HG03442 (cell line): ENCODE measurements at regions not wholly inside any gene's neighbourhood (a gene's known extent, or its start where the extent isn't known, plus 50 kb on each side); places are given as distances from the start of the nearest gene placed in this dataset.

Source experiments
- ATAC-seq: cut with Tn5 transposase; IDR thresholded peaks from one replicate; pipeline ENCODE4 v1.9.1; 2021; ENCODE audit warnings: mild to moderate bottlenecking, moderate library complexity; ENCODE audit not compliant: unreplicated experiment

GRCh38 chr6:150651808-150652470, 52.3 kb downstream of the PLEKHG1 start:
- ATAC-seq = no peak

- no peak for ATAC-seq
These were observed 53.3 kb downstream of the PLEKHG1 start for GRCh38 chr6:150652848-150653613.

GRCh38 chr6:150654608-150655007, 54.9 kb downstream of the PLEKHG1 start:
- ATAC-seq = no peak

- no peak for ATAC-seq
These were observed 56.5 kb downstream of the PLEKHG1 start for GRCh38 chr6:150656156-150656555.

- no peak for ATAC-seq
These were observed 58.7 kb downstream of the PLEKHG1 start for GRCh38 chr6:150658421-150658820.

- ATAC-seq = no peak
These were observed 59.5 kb downstream of the PLEKHG1 start for GRCh38 chr6:150659046-150659763.

GRCh38 chr6:150661216-150662007, 61.7 kb downstream of the PLEKHG1 start:
- ATAC-seq = no peak

- no peak for ATAC-seq
These were observed 63.1 kb downstream of the PLEKHG1 start for GRCh38 chr6:150662814-150663213.

GRCh38 chr6:150664091-150664490, 64.4 kb downstream of the PLEKHG1 start:
- ATAC-seq = no peak

- no peak for ATAC-seq
These were observed 66.4 kb downstream of the PLEKHG1 start for GRCh38 chr6:150666071-150666470.

GRCh38 chr6:150667359-150667758, 67.7 kb downstream of the PLEKHG1 start:
- ATAC-seq = no peak

GRCh38 chr6:150667977-150668716, 68.5 kb downstream of the PLEKHG1 start:
- no peak for ATAC-seq

GRCh38 chr6:150668900-150669302, 69.2 kb downstream of the PLEKHG1 start:
- ATAC-seq = no peak

- ATAC-seq = no peak
These were observed 70.6 kb downstream of the PLEKHG1 start for GRCh38 chr6:150670311-150670710.

GRCh38 chr6:150672800-150673199, 73.1 kb downstream of the PLEKHG1 start:
- ATAC-seq = no peak

GRCh38 chr6:150673720-150674346, 74.1 kb downstream of the PLEKHG1 start:
- ATAC-seq = no peak

- no peak for ATAC-seq
These were observed 76.7 kb downstream of the PLEKHG1 start for GRCh38 chr6:150676344-150676743.

- ATAC-seq = no peak
These were observed 77.1 kb downstream of the PLEKHG1 start for GRCh38 chr6:150676772-150677171.

- no peak for ATAC-seq
These were observed 80.8 kb downstream of the PLEKHG1 start for GRCh38 chr6:150680510-150680909.
